OCI-LY3 (cell line): ENCODE measurements at regions not wholly inside any gene's neighbourhood (a gene's known extent, or its start where the extent isn't known, plus 50 kb on each side); places are given as distances from the start of the nearest gene placed in this dataset.
A peak's percentile ranks its signal among the peaks of the same experiment; 100 is the strongest.

Source experiments
- H2AFZ ChIP-seq: fragments of 200-600, 300-600 bp; shearing (Covaris generic); 2 replicates; pipeline ENCODE4 v1.6.0; 2014; ENCODE audit warnings: antibody characterized with exemption, low read depth, low read length
- H3K27ac ChIP-seq: fragments of 200-600, 300-600 bp; sonication (generic); 2 replicates; pipeline ENCODE4 v1.5.1; 2014; ENCODE audit warnings: mild to moderate bottlenecking, low read length, moderate library complexity, mixed read lengths
- H3K27me3 ChIP-seq: fragments of 200-600, 300-600 bp; sonication (generic); 2 replicates; pipeline ENCODE4 v1.6.1; 2014; ENCODE audit warnings: low read depth, low read length, mixed read lengths
- H3K36me3 ChIP-seq: fragments of 200-600, 300-600 bp; sonication (generic); replicated peaks from 2 replicates; pipeline ENCODE3; 2014; ENCODE audit warnings: low read depth, low read length, mixed read lengths
- H3K4me1 ChIP-seq: fragments of 300-600, 200-600 bp; sonication (generic); 2 replicates; pipeline ENCODE4 v1.6.1; 2014; ENCODE audit warnings: low read length, mixed read lengths
- H3K4me2 ChIP-seq: fragments of 200-600, 300-600 bp; sonication (generic); 2 replicates; pipeline ENCODE4 v1.6.1; 2014; ENCODE audit warnings: low read length, mixed read lengths
- H3K4me3 ChIP-seq: fragments of 300-600, 200-600 bp; sonication (generic); 2 replicates; pipeline ENCODE4 v1.5.1; 2014; ENCODE audit warnings: antibody characterized with exemption, mild to moderate bottlenecking, low read length, moderate library complexity
- H3K79me2 ChIP-seq: fragments of 300-600, 200-600 bp; shearing (Covaris generic); 2 replicates; pipeline ENCODE4 v1.6.1; 2014; ENCODE audit warnings: mild to moderate bottlenecking, low read length, mixed read lengths
- H3K9ac ChIP-seq: fragments of 300-600, 200-600 bp; shearing (Covaris generic); 2 replicates; pipeline ENCODE4 v1.6.0; 2014; ENCODE audit warnings: mild to moderate bottlenecking, low read length, moderate library complexity
- H3K9me3 ChIP-seq: fragments of 200-600, 300-600 bp; shearing (Covaris generic); 2 replicates; pipeline ENCODE4 v1.6.1; 2014; ENCODE audit warnings: low read length, mixed read lengths; ENCODE audit not compliant: insufficient read depth
- H4K20me1 ChIP-seq: fragments of 200-600, 300-600 bp; sonication (generic); 2 replicates; pipeline ENCODE4 v1.6.1; 2016; ENCODE audit warnings: low read length, mixed read lengths; ENCODE audit not compliant: insufficient read depth
- EZH2phosphoT487 ChIP-seq: fragments of 200-600 bp; shearing (Covaris generic); IDR thresholded peaks from 2 replicates; pipeline ENCODE4 v1.6.1; 2018; ENCODE audit warnings: antibody characterized with exemption, mixed run types, low read depth
- TF ChIP-seq, protein P1 (sequence below): fragments of 200-600, 300-600 bp; sonication (generic); IDR thresholded peaks from 2 replicates; pipeline ENCODE4 v1.5.1; 2014; ENCODE audit warnings: antibody characterized with exemption, low read length, low read depth

GRCh38 chr7:125147047-125147446 is 217.4 kb upstream of the POT1 start:
- Histone ChIP-seq H3K4me2 (no peak overlapping the region), H3K4me3 (no peak overlapping the region), H3K9ac (no peak overlapping the region), H4K20me1 (no peaks in the 10 kb centered on the region), H3K27me3 (no peaks in the 10 kb centered on the region), H3K36me3 (no peaks in the 10 kb centered on the region), H3K4me1 (peaks cover 4% of the 10 kb centered on the region; the same call in 1 of the 2 replicates), H3K9me3 (no peaks in the 10 kb centered on the region), H3K79me2 (no peaks in the 10 kb centered on the region), H2AFZ (no peak overlapping the region), H3K27ac (no peak overlapping the region)
- TF ChIP-seq EZH2phosphoT487 = no peak
- TF ChIP-seq, protein P1, sequence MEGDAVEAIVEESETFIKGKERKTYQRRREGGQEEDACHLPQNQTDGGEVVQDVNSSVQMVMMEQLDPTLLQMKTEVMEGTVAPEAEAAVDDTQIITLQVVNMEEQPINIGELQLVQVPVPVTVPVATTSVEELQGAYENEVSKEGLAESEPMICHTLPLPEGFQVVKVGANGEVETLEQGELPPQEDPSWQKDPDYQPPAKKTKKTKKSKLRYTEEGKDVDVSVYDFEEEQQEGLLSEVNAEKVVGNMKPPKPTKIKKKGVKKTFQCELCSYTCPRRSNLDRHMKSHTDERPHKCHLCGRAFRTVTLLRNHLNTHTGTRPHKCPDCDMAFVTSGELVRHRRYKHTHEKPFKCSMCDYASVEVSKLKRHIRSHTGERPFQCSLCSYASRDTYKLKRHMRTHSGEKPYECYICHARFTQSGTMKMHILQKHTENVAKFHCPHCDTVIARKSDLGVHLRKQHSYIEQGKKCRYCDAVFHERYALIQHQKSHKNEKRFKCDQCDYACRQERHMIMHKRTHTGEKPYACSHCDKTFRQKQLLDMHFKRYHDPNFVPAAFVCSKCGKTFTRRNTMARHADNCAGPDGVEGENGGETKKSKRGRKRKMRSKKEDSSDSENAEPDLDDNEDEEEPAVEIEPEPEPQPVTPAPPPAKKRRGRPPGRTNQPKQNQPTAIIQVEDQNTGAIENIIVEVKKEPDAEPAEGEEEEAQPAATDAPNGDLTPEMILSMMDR = no peak

DNA sequence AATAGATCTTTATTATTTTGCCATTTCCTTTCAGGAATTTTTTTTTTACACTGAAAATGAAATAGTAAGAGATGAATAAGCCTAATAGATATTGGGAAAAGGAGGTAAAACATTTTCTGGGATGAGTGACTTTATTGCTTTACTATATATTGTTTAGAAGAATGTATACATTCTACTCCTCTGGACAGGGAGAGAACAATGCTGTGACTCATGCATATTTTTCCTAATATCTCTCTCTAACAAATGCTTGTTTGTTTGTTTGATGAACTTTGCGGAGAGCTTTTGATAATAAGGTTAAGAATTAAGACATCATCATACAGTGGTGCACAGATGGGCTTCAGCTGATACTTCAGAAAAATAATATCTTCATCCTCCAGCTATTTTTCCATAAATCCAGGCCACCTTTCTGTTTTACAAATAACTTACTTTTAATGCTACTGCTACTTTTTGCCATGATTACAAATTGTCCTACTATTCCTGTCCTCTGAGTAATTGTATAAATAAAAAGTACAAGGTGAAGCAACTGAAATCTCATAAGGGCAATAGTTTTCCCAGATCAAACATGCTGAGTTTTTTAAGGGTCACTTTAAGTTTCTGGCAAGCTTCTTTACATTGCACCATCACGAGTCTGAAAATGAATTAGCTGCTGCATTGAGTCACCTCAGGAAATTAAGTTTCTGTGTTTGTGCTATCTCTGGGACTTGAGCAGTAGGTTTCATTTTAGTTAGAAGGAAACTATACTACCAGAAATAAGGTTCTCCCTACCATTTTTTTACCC is 207.3 kb upstream of the POT1 start:
- peak overlapping the region; percentile 48 for H3K4me2 ChIP-seq
- H3K9me3 ChIP-seq = no peaks in the 10 kb centered on the region
- no peaks in the 10 kb centered on the region for H3K27me3 ChIP-seq
- H3K27ac ChIP-seq = peak overlapping the region; percentile 50
- 0 out of 2 replicates have a peak overlapping the region, but pooled peaks have one; percentile 16 for H2AFZ ChIP-seq
- no peaks in the 10 kb centered on the region for H3K36me3 ChIP-seq
- H3K4me3 ChIP-seq = no peak overlapping the region
- TF ChIP-seq, protein P1 = no peak
- H3K9ac ChIP-seq = no peak overlapping the region
- no peaks in the 10 kb centered on the region for H4K20me1 ChIP-seq
- peaks cover 14% of the 10 kb centered on the region for H3K4me1 ChIP-seq
- H3K79me2 ChIP-seq = no peaks in the 10 kb centered on the region

DNA sequence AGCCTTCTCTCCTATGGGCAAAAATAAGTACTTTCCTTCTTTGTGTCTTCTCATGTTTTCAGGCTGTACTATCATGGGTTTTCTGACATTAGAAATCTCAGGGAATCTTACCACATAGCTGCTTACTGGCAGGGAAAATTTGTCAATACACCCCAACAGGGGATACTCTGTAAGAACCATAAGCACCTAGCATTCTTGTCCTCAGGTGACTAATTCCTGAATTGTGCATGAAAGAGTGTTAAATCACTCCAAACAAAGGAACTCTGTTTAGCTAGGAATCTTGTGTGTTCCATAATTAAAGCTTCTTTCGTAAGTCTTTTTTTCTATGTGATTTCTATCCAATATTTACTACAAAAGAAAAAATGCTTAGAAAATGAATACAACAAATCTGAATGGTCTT is 206.7 kb upstream of the POT1 start:
- Histone ChIP-seq H3K27me3 (no peaks in the 10 kb centered on the region), H4K20me1 (no peaks in the 10 kb centered on the region), H3K36me3 (no peaks in the 10 kb centered on the region), H3K27ac (no peak overlapping the region), H3K79me2 (no peaks in the 10 kb centered on the region), H3K9ac (no peak overlapping the region), H3K4me2 (no peak overlapping the region), H3K9me3 (no peaks in the 10 kb centered on the region), H3K4me3 (no peak overlapping the region), H2AFZ (no peak overlapping the region), H3K4me1 (peaks cover 14% of the 10 kb centered on the region)
- TF ChIP-seq EZH2phosphoT487 = no peak
- TF ChIP-seq, protein P1 = no peak

GRCh38 chr7:125130173-125130572 is 200.5 kb upstream of the POT1 start:
- H3K79me2 ChIP-seq = no peaks in the 10 kb centered on the region
- TF ChIP-seq EZH2phosphoT487 = no peak
- TF ChIP-seq, protein P1 = no peak
- no peak overlapping the region for H3K9ac ChIP-seq
- H3K36me3 ChIP-seq = no peaks in the 10 kb centered on the region
- peaks cover 5% of the 10 kb centered on the region; the same call in 1 of the 2 replicates for H3K4me1 ChIP-seq
- no peak overlapping the region for H3K27ac ChIP-seq
- no peaks in the 10 kb centered on the region for H4K20me1 ChIP-seq
- no peaks in the 10 kb centered on the region for H3K9me3 ChIP-seq
- no peak overlapping the region for H3K4me3 ChIP-seq
- H2AFZ ChIP-seq = no peak overlapping the region
- H3K4me2 ChIP-seq = no peak overlapping the region
- no peaks in the 10 kb centered on the region for H3K27me3 ChIP-seq
